GM18508 (cell line): ENCODE measurements at regions not wholly inside any gene's neighbourhood (a gene's known extent, or its start where the extent isn't known, plus 50 kb on each side); places are given as distances from the start of the nearest gene placed in this dataset.
"Not testable (repeated sequence)": the region's sequence is repeated elsewhere in the genome, so short reads cannot be mapped to it uniquely, and the experiment has no call there.

Source experiments
- ATAC-seq: cut with Tn5 transposase; IDR thresholded peaks from one replicate; pipeline ENCODE4 v1.9.1; 2021; ENCODE audit warnings: moderate number of reproducible peaks; ENCODE audit not compliant: insufficient read depth, unreplicated experiment

- ATAC-seq = no peak
These were observed 516.2 kb downstream of the BCKDHB start for GRCh38 chr6:80622641-80623040.

DNA sequence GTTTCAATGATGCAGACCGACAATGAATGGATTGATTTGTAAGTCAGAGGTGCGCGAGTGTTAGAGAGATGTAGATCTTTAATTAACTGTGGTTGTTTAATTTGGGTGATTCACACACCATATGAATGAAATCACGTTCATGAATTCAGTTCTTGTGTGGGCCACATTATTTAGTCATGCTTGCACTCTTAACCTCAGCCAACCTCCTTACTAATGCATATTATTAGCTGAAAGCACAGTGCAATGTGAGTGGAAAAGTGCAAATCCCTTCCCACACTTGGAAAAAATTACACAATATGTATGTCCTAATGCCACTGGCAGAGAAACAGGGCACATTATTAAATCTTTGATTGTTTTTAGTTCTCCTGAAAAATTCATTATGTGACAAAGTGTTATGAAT, 512.5 kb downstream of the BCKDHB start:
- no peak for ATAC-seq

- no peak for ATAC-seq
These were observed 504.4 kb downstream of the BCKDHB start for GRCh38 chr6:80610846-80611245.

DNA sequence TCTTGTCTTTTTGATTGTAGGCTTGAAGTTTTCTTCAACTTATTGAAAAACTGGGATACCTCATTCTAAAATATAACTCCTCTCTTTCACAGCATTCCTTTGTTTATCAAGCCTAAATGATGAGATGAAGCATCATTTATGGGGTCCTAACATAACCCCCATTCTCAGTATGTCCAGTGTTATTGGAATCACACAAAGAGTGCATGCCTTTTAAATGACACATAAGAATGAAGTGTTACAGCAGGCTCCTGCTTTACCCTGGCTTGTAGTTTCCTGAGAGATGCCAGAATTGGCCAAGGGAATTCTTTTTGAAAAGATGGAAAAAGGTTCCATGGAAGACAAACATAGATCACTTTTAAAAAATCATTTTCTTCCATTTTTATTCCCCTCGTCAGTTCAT, 502.4 kb downstream of the BCKDHB start:
- no peak for ATAC-seq

DNA sequence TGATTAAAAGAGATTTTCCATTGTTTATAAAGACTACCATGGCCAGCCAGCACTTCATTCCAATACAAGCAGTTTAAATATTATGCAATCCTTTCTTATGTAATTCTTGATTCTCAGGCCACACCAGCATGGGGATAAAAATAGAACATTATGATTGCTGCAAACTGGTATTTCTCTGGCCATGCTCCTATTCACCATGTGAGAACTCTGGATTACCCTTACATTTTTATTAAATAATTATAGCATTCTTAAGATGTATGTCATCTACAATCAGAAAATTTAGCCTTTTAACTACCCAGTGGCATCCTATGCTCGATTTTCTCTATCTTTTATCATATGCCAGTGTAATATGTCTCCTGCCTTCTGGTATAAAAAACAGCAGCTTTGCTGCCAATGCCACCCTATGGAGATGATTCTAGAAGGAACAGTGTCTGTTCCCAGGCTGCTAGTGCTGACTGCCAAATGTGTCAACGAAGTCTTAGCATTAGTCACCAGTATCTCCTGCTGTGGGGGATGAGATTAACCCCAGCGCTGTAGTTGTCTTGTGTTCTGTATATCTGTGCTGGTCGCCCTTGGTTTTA, 501.4 kb downstream of the BCKDHB start:
- no peak for ATAC-seq

GRCh38 chr6:80605165-80605989, 498.9 kb downstream of the BCKDHB start:
- peak; percentile 65 for ATAC-seq

- no peak for ATAC-seq
These were observed 497.2 kb downstream of the BCKDHB start for GRCh38 chr6:80603679-80604078.

DNA sequence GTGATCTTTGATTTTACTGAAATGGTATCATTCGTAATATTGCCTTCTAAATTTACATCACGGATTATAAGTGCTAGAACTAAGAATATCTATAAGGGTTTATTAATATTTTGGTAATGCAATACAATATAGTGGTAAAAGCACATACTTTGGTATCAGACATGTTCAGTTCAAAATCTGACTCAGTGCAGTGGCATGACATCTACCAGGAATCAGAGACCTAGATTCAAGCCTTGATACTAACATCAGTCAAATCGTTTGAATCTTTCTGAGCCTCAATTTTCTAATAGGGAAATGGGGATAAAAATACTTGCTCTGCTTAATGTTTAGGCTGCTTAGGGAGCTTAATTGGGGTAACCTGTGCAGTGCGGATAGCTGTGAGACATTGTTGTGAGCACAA, 488.0 kb downstream of the BCKDHB start:
- no peak for ATAC-seq

- ATAC-seq = no peak
These were observed 486.0 kb downstream of the BCKDHB start for GRCh38 chr6:80592436-80592835.

GRCh38 chr6:80586242-80586641, 479.8 kb downstream of the BCKDHB start:
- no peak for ATAC-seq

DNA sequence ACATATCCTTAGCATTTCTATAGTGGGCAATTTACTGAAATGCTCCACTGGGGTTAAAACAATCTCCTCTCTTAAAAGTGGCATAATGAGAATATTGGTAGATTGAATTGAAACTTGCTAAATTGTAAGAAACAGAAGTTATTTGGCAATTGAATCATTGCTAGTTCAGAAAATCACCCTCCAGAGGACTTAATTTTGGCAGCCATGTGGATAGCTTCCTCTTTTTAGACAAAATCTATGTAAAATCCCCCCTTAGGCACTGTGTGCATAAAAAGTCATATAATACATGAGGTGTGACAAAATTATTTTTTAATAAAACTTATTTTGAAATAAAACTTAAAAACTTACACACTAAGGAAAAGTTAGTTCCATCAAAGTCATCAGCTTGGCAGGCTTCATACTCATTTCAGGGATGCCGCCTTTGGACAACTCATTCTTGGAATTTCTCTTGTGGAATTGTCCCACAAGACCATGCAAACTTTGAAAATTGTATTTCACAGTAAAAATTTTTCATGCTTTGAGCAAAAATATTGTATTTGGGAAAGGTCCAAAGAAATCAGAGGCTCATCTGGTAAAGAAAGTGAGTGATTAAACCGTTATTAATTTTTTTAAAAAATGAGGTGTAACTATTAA, 473.0 kb downstream of the BCKDHB start:
- ATAC-seq = no peak

GRCh38 chr6:80573320-80573719, 466.8 kb downstream of the BCKDHB start:
- not testable (repeated sequence) for ATAC-seq

DNA sequence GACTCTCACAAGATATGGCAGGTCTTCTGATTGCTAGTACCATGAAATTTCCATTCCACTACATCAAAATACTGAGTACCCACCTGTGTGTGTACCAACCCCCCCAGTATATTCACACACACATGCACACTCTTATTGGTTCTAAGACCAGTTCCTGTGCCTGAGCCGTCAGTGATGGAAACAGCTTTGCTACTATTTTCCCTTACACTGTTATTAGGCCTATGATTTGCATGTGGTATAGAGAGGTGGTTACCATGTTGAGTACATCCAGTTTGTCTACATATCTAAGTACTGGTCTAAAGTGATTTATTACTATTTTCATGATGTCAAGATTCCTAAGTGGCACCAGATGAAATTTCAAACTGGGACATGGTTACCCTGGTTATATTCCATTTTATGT, 459.9 kb downstream of the BCKDHB start:
- no peak for ATAC-seq

- ATAC-seq = no peak
These were observed 446.7 kb downstream of the BCKDHB start for GRCh38 chr6:80553071-80553740.

GRCh38 chr6:80550748-80551147, 444.3 kb downstream of the BCKDHB start:
- no peak for ATAC-seq

DNA sequence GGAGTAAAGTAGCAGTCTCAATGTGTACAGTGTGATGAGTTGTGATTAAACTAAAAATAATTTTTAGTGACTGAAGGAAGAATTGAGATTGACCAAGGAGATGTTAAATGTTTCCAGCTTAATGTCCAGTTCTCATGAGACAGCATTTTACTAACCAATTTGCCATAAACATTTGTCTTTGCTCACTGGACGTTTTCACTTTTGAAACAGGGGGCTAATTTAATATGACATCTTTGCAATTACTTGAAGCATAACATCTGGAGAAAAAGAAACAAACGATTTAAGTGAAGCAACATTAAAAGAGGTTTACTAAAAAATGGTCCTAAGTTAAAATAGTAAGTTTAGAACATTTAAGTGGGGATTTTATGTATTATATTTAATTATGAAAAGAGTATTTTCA, 443.8 kb downstream of the BCKDHB start:
- no peak for ATAC-seq

GRCh38 chr6:80548532-80548931, 442.1 kb downstream of the BCKDHB start:
- ATAC-seq = no peak

- no peak for ATAC-seq
These were observed 441.4 kb downstream of the BCKDHB start for GRCh38 chr6:80547827-80548226.

DNA sequence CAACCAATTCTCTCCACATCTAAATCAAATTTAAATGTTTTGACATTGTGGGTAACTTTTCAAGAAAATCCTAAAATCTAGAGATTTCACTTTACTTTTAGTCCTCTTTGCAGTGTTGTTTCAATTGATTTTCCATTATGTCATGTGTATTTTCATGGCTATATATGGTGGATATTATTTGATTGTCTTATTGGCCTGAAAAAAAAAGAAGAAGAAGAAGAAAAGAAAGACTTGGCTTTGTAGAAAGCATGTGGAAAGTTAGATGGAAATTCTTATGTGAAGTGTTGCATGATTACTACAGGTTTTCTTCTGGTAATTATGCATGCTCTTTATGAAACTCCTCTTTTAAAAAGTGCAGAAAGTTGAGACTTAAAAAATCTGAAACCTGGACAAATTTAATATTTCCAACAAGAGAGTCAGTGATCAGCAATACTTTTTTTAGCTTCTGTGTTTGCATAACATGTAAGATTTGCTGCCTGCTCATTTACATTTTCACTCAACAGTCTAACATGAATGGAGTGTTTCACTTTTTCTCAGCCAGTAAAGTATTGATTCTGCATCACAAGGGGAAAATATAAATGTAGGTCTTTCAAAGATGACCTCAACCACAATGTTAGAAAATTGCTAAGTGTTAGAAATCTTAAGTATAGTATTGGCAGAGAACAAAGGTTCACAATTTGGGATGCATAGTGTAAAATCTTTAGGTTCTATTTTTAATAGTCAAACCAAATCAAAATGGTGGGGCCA, 438.7 kb downstream of the BCKDHB start:
- ATAC-seq = no peak

- ATAC-seq = no peak
These were observed 438.1 kb downstream of the BCKDHB start for GRCh38 chr6:80544555-80544954.
